ENCODE measurements at regions not wholly inside any gene's neighbourhood (a gene's known extent, or its start where the extent isn't known, plus 50 kb on each side); places are given as distances from the start of the nearest gene placed in this dataset.

- H3K9me3 ChIP-seq (ENCODE audit: control insufficient read depth in 2 of 2, low read length in 2 of 2), result no peaks in the 10 kb centered on the region
- no peak overlapping the region for H3K27ac ChIP-seq (ENCODE audit: low read depth in 2 of 2, low read length in 2 of 2)
- H3K9ac ChIP-seq (ENCODE audit: low read depth in 1 of 2, low read length in 2 of 2), result no peak overlapping the region
- H3K27me3 ChIP-seq (ENCODE audit: control insufficient read depth in 2 of 2, insufficient read depth in 2 of 2, low read length in 2 of 2), result no peaks in the 10 kb centered on the region
- H3K4me3 ChIP-seq (ENCODE audit: low read length in 2 of 2), result no peak overlapping the region
- H3K4me1 ChIP-seq (ENCODE audit: control insufficient read depth in 2 of 2, insufficient read depth in 2 of 2, low read length in 2 of 2), result no peaks in the 10 kb centered on the region
- no peaks in the 10 kb centered on the region for H3K36me3 ChIP-seq (ENCODE audit: control insufficient read depth in 2 of 2, insufficient read depth in 2 of 2, low read length in 2 of 2)
Measured at GRCh38 chr1:29470788-29471119, 234.4 kb downstream of the PTPRU start.

GRCh38 chr1:29470087-29470787 lies 233.9 kb downstream of the PTPRU start:
- H3K9me3 ChIP-seq (ENCODE audit: control insufficient read depth in 2 of 2, low read length in 2 of 2), result no peaks in the 10 kb centered on the region
- H3K27ac ChIP-seq (ENCODE audit: low read depth in 2 of 2, low read length in 2 of 2), result no peak overlapping the region
- no peak overlapping the region for H3K4me3 ChIP-seq (ENCODE audit: low read length in 2 of 2)
- no peaks in the 10 kb centered on the region for H3K4me1 ChIP-seq (ENCODE audit: control insufficient read depth in 2 of 2, insufficient read depth in 2 of 2, low read length in 2 of 2)
- no peak overlapping the region for H3K9ac ChIP-seq (ENCODE audit: low read depth in 1 of 2, low read length in 2 of 2)
- no peaks in the 10 kb centered on the region for H3K36me3 ChIP-seq (ENCODE audit: control insufficient read depth in 2 of 2, insufficient read depth in 2 of 2, low read length in 2 of 2)
- H3K27me3 ChIP-seq (ENCODE audit: control insufficient read depth in 2 of 2, insufficient read depth in 2 of 2, low read length in 2 of 2), result no peaks in the 10 kb centered on the region

DNA sequence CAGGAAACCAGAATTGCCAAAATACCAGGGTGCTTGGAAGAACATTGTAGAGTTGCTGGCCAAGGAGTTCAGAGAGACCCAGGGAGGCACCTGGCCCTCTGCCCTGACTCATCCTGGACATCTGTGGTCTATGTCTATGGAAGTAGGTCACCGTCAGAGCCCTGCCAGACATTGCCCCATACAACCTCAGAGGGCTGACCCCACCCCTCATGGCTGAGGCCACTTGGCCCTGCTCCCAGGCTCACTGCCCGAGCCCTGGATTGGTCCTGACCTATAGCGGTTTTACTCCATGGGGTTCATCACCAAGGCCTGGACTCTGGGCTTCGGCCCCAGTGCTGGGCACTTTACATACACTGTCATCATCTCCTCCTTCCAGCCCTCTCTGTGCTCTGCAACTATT lies 233.1 kb downstream of the PTPRU start:
- no peak overlapping the region for H3K4me3 ChIP-seq (ENCODE audit: low read length in 2 of 2)
- no peaks in the 10 kb centered on the region for H3K36me3 ChIP-seq (ENCODE audit: control insufficient read depth in 2 of 2, insufficient read depth in 2 of 2, low read length in 2 of 2)
- no peaks in the 10 kb centered on the region for H3K9me3 ChIP-seq (ENCODE audit: control insufficient read depth in 2 of 2, low read length in 2 of 2)
- H3K9ac ChIP-seq (ENCODE audit: low read depth in 1 of 2, low read length in 2 of 2), result no peak overlapping the region
- no peaks in the 10 kb centered on the region for H3K27me3 ChIP-seq (ENCODE audit: control insufficient read depth in 2 of 2, insufficient read depth in 2 of 2, low read length in 2 of 2)
- no peaks in the 10 kb centered on the region for H3K4me1 ChIP-seq (ENCODE audit: control insufficient read depth in 2 of 2, insufficient read depth in 2 of 2, low read length in 2 of 2)
- no peak overlapping the region for H3K27ac ChIP-seq (ENCODE audit: low read depth in 2 of 2, low read length in 2 of 2)

- Histone ChIP-seq H3K36me3 (ENCODE audit: control insufficient read depth in 2 of 2, insufficient read depth in 2 of 2, low read length in 2 of 2) (no peaks in the 10 kb centered on the region), H3K27me3 (ENCODE audit: control insufficient read depth in 2 of 2, insufficient read depth in 2 of 2, low read length in 2 of 2) (no peaks in the 10 kb centered on the region), H3K9ac (ENCODE audit: low read depth in 1 of 2, low read length in 2 of 2) (no peak overlapping the region)
Measured at GRCh38 chr1:29467989-29468900, 231.9 kb downstream of the PTPRU start.

GRCh38 chr1:29466258-29466657 lies 229.9 kb downstream of the PTPRU start:
- Histone ChIP-seq H3K27me3 (ENCODE audit: control insufficient read depth in 2 of 2, insufficient read depth in 2 of 2, low read length in 2 of 2) (no peaks in the 10 kb centered on the region), H3K9me3 (ENCODE audit: control insufficient read depth in 2 of 2, low read length in 2 of 2) (no peaks in the 10 kb centered on the region), H3K36me3 (ENCODE audit: control insufficient read depth in 2 of 2, insufficient read depth in 2 of 2, low read length in 2 of 2) (no peaks in the 10 kb centered on the region), H3K9ac (ENCODE audit: low read depth in 1 of 2, low read length in 2 of 2) (no peak overlapping the region), H3K4me3 (ENCODE audit: low read length in 2 of 2) (no peak overlapping the region), H3K27ac (ENCODE audit: low read depth in 2 of 2, low read length in 2 of 2) (no peak overlapping the region), H3K4me1 (ENCODE audit: control insufficient read depth in 2 of 2, insufficient read depth in 2 of 2, low read length in 2 of 2) (no peaks in the 10 kb centered on the region)

More at GRCh38 chr1:29467989-29468900, 231.9 kb downstream of the PTPRU start:
- no peak overlapping the region for H3K27ac ChIP-seq (ENCODE audit: low read depth in 2 of 2, low read length in 2 of 2)
- no peak overlapping the region for H3K4me3 ChIP-seq (ENCODE audit: low read length in 2 of 2)
- H3K4me1 ChIP-seq (ENCODE audit: control insufficient read depth in 2 of 2, insufficient read depth in 2 of 2, low read length in 2 of 2), result no peaks in the 10 kb centered on the region
- H3K9me3 ChIP-seq (ENCODE audit: control insufficient read depth in 2 of 2, low read length in 2 of 2), result no peaks in the 10 kb centered on the region

DNA sequence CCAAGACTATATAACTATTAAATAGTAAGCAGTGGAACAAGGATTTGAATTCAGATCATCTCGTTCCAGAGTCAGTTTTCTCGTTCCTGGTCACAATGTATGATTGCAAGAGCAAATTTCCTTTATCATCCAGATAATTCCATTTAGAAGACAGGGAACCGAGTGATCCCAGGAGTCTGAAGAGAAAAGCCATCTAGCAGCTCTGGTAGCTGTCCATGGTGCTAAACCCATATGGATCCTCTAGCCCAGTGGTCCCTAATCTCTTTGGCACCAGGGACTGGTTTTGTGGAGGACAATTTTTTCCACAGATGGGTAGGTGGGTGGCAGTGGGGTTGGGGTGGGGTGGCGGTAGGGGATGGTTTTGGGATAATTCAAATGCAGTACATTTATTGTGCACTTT lies 229.4 kb downstream of the PTPRU start:
- no peak overlapping the region for H3K9ac ChIP-seq (ENCODE audit: low read depth in 1 of 2, low read length in 2 of 2)
- H3K4me1 ChIP-seq (ENCODE audit: control insufficient read depth in 2 of 2, insufficient read depth in 2 of 2, low read length in 2 of 2), result no peaks in the 10 kb centered on the region
- no peak overlapping the region for H3K4me3 ChIP-seq (ENCODE audit: low read length in 2 of 2)
- H3K36me3 ChIP-seq (ENCODE audit: control insufficient read depth in 2 of 2, insufficient read depth in 2 of 2, low read length in 2 of 2), result no peaks in the 10 kb centered on the region
- H3K27ac ChIP-seq (ENCODE audit: low read depth in 2 of 2, low read length in 2 of 2), result no peak overlapping the region
- no peaks in the 10 kb centered on the region for H3K27me3 ChIP-seq (ENCODE audit: control insufficient read depth in 2 of 2, insufficient read depth in 2 of 2, low read length in 2 of 2)
- no peaks in the 10 kb centered on the region for H3K9me3 ChIP-seq (ENCODE audit: control insufficient read depth in 2 of 2, low read length in 2 of 2)

GRCh38 chr1:29462096-29462495 lies 225.8 kb downstream of the PTPRU start:
- Histone ChIP-seq H3K27me3 (ENCODE audit: control insufficient read depth in 2 of 2, insufficient read depth in 2 of 2, low read length in 2 of 2) (no peaks in the 10 kb centered on the region), H3K9ac (ENCODE audit: low read depth in 1 of 2, low read length in 2 of 2) (no peak overlapping the region), H3K27ac (ENCODE audit: low read depth in 2 of 2, low read length in 2 of 2) (no peak overlapping the region), H3K36me3 (ENCODE audit: control insufficient read depth in 2 of 2, insufficient read depth in 2 of 2, low read length in 2 of 2) (no peaks in the 10 kb centered on the region), H3K4me3 (ENCODE audit: low read length in 2 of 2) (no peak overlapping the region), H3K9me3 (ENCODE audit: control insufficient read depth in 2 of 2, low read length in 2 of 2) (no peaks in the 10 kb centered on the region), H3K4me1 (ENCODE audit: control insufficient read depth in 2 of 2, insufficient read depth in 2 of 2, low read length in 2 of 2) (no peaks in the 10 kb centered on the region)

DNA sequence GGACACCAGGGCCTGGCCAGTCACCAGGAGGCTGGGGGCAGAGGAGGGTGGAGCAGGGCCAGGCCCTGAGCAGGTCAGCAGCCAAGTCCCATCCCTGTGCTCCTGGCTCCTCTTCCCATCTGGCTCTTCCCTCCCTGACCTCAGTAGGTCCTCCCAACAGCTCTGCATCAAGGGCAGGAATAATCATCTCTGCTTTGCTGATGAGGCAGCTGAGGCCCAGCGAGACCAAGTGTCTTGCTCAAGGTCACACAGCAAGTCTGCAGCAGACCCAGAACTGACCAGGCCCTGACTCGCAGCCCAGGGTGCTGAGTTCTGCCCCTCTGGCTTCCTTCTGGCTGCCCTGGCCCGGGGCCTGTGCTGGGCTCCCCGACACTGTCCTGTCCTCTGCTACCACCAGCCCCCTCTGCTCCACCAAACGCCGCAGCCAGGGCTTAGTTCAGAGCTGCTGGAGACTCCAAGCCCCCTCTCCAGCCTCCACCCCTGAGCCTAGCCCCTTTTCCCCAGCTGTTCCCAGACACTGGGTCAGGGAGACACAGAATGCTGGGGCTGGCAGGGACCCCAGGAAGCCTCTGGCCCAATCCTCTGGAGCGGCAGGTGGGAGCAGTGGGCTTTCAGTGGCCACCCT lies 224.9 kb downstream of the PTPRU start:
- no peaks in the 10 kb centered on the region for H3K4me1 ChIP-seq (ENCODE audit: control insufficient read depth in 2 of 2, insufficient read depth in 2 of 2, low read length in 2 of 2)
- no peaks in the 10 kb centered on the region for H3K9me3 ChIP-seq (ENCODE audit: control insufficient read depth in 2 of 2, low read length in 2 of 2)
- H3K36me3 ChIP-seq (ENCODE audit: control insufficient read depth in 2 of 2, insufficient read depth in 2 of 2, low read length in 2 of 2), result no peaks in the 10 kb centered on the region
- H3K4me3 ChIP-seq (ENCODE audit: low read length in 2 of 2), result no peak overlapping the region
- no peaks in the 10 kb centered on the region for H3K27me3 ChIP-seq (ENCODE audit: control insufficient read depth in 2 of 2, insufficient read depth in 2 of 2, low read length in 2 of 2)
- no peak overlapping the region for H3K27ac ChIP-seq (ENCODE audit: low read depth in 2 of 2, low read length in 2 of 2)
- no peak overlapping the region for H3K9ac ChIP-seq (ENCODE audit: low read depth in 1 of 2, low read length in 2 of 2)

DNA sequence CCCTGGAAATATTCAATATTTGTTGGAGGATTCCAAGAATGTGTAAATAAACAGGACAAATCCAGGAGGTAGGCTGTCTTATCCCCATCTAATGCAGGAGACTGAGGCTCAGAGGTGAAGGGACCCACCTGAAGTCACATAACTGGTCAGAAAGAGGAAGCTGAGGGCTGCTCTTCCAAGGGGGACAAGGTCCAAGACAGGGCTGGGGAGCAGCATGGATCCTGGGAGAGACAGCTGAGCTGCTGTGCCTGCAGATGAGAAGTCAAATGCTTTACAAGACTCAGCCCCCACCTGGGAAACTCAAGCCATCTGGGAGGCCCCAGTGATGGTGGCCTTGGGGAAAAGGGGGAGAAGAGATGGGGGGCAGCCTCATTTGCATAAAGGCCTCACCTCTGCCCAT lies 224.4 kb downstream of the PTPRU start:
- Histone ChIP-seq H3K9ac (ENCODE audit: low read depth in 1 of 2, low read length in 2 of 2) (no peak overlapping the region), H3K4me3 (ENCODE audit: low read length in 2 of 2) (no peak overlapping the region), H3K4me1 (ENCODE audit: control insufficient read depth in 2 of 2, insufficient read depth in 2 of 2, low read length in 2 of 2) (no peaks in the 10 kb centered on the region), H3K9me3 (ENCODE audit: control insufficient read depth in 2 of 2, low read length in 2 of 2) (no peaks in the 10 kb centered on the region), H3K27ac (ENCODE audit: low read depth in 2 of 2, low read length in 2 of 2) (no peak overlapping the region), H3K27me3 (ENCODE audit: control insufficient read depth in 2 of 2, insufficient read depth in 2 of 2, low read length in 2 of 2) (no peaks in the 10 kb centered on the region), H3K36me3 (ENCODE audit: control insufficient read depth in 2 of 2, insufficient read depth in 2 of 2, low read length in 2 of 2) (no peaks in the 10 kb centered on the region)

GRCh38 chr1:29460041-29460610 lies 223.8 kb downstream of the PTPRU start:
- no peak overlapping the region for H3K9ac ChIP-seq (ENCODE audit: low read depth in 1 of 2, low read length in 2 of 2)
- H3K4me3 ChIP-seq (ENCODE audit: low read length in 2 of 2), result no peak overlapping the region
- H3K27me3 ChIP-seq (ENCODE audit: control insufficient read depth in 2 of 2, insufficient read depth in 2 of 2, low read length in 2 of 2), result no peaks in the 10 kb centered on the region
- no peaks in the 10 kb centered on the region for H3K36me3 ChIP-seq (ENCODE audit: control insufficient read depth in 2 of 2, insufficient read depth in 2 of 2, low read length in 2 of 2)
- H3K9me3 ChIP-seq (ENCODE audit: control insufficient read depth in 2 of 2, low read length in 2 of 2), result no peaks in the 10 kb centered on the region
- no peaks in the 10 kb centered on the region for H3K4me1 ChIP-seq (ENCODE audit: control insufficient read depth in 2 of 2, insufficient read depth in 2 of 2, low read length in 2 of 2)
- no peak overlapping the region for H3K27ac ChIP-seq (ENCODE audit: low read depth in 2 of 2, low read length in 2 of 2)

Measured in mucosa of rectum (tissue), 2 donors.